ENCODE measurements at regions not wholly inside any gene's neighbourhood (a gene's known extent, or its start where the extent isn't known, plus 50 kb on each side); places are given as distances from the start of the nearest gene placed in this dataset.

GRCh38 chr1:83012950-83013349, 986.0 kb downstream of the TTLL7 start:
- no peak for DNase-seq

- DNase-seq: no peak
These were observed 987.7 kb downstream of the TTLL7 start for GRCh38 chr1:83011265-83011664.

- DNase-seq: no peak
These were observed 992.7 kb downstream of the TTLL7 start for GRCh38 chr1:83006271-83006670.

- no peak for DNase-seq
These were observed 998.6 kb downstream of the TTLL7 start for GRCh38 chr1:83000286-83000685.

GRCh38 chr1:82995951-82996350, 1003.0 kb downstream of the TTLL7 start:
- no peak for DNase-seq

GRCh38 chr1:82994616-82995263, 1004.2 kb downstream of the TTLL7 start:
- no peak for DNase-seq

GRCh38 chr1:82991569-82991968, 1007.4 kb downstream of the TTLL7 start:
- no peak for DNase-seq

GRCh38 chr1:82979593-82980236, 1019.2 kb downstream of the TTLL7 start:
- DNase-seq: peak; percentile 61

GRCh38 chr1:82978461-82979324, 1020.2 kb downstream of the TTLL7 start:
- no peak for DNase-seq

- DNase-seq: no peak
These were observed 1025.9 kb downstream of the TTLL7 start for GRCh38 chr1:82972841-82973553.

- DNase-seq: no peak
These were observed 1029.6 kb downstream of the TTLL7 start for GRCh38 chr1:82969340-82969739.

- DNase-seq: no peak
These were observed 1036.3 kb downstream of the TTLL7 start for GRCh38 chr1:82962658-82963057.

- DNase-seq: no peak
These were observed 1048.2 kb downstream of the TTLL7 start for GRCh38 chr1:82950606-82951200.

GRCh38 chr1:82948386-82948785, 1050.5 kb downstream of the TTLL7 start:
- no peak for DNase-seq

GRCh38 chr1:82947278-82947677, 1051.7 kb downstream of the TTLL7 start:
- DNase-seq: no peak

- DNase-seq: no peak
These were observed 1052.8 kb downstream of the TTLL7 start for GRCh38 chr1:82946096-82946605.

GRCh38 chr1:82944822-82945221, 1054.1 kb downstream of the TTLL7 start:
- no peak for DNase-seq

- peak; percentile 17 for DNase-seq
These were observed 1064.9 kb downstream of the TTLL7 start for GRCh38 chr1:82934074-82934473.

- DNase-seq: no peak
These were observed 1066.2 kb downstream of the TTLL7 start for GRCh38 chr1:82932727-82933126.

- DNase-seq: no peak
These were observed 1066.7 kb downstream of the TTLL7 start for GRCh38 chr1:82932207-82932606.

- no peak for DNase-seq
These were observed 1067.9 kb downstream of the TTLL7 start for GRCh38 chr1:82931006-82931405.

GRCh38 chr1:82927753-82928152, 1071.2 kb downstream of the TTLL7 start:
- DNase-seq: no peak

- no peak for DNase-seq
These were observed 1074.3 kb downstream of the TTLL7 start for GRCh38 chr1:82924666-82925065.

Data from MV-4-11 (cell line).